HG03432 (cell line): ENCODE measurements at regions not wholly inside any gene's neighbourhood (a gene's known extent, or its start where the extent isn't known, plus 50 kb on each side); places are given as distances from the start of the nearest gene placed in this dataset.
"Not testable (repeated sequence)": the region's sequence is repeated elsewhere in the genome, so short reads cannot be mapped to it uniquely, and the experiment has no call there.

Source experiments
- ATAC-seq: cut with Tn5 transposase; IDR thresholded peaks from one replicate; pipeline ENCODE4 v1.9.1; 2021; ENCODE audit warnings: mild to moderate bottlenecking, moderate library complexity; ENCODE audit not compliant: unreplicated experiment

- peak; percentile 78 for ATAC-seq
Observed at GRCh38 chr6:27132532-27133280, 114.8 kb upstream of the PRSS16 start.

DNA sequence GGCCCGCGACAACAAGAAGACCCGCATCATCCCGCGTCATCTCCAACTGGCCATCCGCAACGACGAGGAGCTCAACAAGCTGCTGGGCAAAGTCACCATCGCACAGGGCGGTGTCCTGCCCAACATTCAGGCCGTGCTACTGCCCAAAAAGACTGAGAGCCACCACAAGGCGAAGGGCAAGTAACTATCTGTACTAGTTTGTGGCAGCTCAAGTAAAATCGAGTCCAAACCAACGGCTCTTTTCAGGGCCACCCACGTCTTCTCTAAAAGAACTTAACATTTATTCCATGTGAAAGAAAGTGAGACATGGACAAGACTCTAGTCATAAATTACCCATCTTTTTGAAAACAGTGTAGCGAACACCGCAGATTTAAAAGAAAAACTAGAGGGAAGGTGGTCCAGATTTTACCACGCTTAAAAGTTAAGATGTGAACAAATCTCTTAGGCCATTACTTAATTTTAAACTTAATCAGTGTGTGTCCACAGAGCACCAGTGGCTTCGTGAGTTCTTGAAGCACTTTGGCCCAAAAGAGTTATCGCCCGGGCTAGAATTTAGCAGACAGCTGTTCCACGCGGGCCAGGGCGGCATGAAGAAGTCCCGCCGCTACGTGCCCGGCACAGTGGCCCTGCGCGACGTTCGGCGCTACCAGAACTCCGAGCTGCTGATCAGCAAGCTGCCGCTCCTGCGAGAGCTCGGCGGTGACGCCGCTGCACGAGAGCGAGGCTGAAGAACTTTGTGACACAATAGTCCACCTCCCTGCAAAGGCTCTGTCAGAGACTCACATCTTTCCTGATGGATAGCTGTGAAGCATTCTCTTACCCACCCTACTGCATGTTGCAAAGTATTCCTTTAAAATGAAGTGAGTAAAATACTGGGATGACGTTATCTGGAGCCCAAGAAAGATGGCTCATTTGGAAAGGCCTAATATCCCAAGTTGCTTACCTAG is 113.9 kb upstream of the PRSS16 start:
- ATAC-seq: no peak

DNA sequence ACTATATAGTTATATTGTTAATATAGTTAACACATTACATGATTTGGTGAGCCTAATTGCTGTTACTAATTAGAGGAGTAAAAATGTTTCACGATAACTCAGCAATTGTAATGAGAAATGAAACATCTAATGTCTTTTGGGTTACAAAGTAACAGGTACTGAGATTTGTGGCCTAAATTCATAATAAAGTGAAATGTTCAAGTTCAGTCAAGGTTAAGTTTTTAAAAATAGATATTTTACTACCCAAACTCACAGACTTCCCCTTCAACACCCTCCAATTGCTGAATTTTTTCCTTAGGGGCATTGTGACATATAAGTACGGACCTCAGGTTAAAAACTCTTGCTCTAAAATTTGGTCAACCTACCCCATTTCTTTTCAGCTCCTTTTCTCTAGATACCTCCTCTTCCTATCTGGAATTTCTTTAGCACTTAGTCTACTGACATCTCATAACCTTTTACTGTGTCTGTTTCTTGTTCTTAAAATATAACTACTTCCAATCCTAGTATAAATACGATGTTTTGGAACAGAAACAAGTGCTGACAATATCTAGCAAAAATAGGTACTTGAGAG is 112.3 kb upstream of the PRSS16 start:
- no peak for ATAC-seq

DNA sequence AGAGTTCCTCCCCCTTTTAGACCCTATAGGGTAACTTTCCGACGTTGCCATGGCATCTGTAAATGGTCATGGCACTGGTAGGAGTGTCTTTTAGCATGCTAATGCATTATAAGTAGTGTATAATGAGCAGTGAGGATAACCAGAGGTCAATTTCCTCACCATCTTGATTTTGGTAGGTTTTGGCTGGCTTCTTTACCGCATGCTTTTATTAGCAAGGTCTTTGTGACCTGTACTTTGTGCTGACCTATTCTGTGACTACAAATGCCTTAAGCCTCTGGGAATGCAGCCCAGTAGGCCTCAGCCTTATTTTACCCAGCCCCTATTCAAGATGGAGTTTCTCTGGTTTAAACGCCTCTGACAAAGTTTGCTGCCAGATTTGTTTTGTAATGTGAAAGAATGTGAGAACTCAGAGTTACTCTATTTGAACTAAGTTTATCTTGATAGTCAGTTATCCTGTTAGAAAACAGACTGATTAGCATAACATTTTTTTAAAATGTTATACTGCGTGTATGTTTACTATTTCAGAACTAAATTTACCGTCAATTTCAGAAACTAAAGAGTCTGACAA is 111.3 kb upstream of the PRSS16 start:
- ATAC-seq: no peak

DNA sequence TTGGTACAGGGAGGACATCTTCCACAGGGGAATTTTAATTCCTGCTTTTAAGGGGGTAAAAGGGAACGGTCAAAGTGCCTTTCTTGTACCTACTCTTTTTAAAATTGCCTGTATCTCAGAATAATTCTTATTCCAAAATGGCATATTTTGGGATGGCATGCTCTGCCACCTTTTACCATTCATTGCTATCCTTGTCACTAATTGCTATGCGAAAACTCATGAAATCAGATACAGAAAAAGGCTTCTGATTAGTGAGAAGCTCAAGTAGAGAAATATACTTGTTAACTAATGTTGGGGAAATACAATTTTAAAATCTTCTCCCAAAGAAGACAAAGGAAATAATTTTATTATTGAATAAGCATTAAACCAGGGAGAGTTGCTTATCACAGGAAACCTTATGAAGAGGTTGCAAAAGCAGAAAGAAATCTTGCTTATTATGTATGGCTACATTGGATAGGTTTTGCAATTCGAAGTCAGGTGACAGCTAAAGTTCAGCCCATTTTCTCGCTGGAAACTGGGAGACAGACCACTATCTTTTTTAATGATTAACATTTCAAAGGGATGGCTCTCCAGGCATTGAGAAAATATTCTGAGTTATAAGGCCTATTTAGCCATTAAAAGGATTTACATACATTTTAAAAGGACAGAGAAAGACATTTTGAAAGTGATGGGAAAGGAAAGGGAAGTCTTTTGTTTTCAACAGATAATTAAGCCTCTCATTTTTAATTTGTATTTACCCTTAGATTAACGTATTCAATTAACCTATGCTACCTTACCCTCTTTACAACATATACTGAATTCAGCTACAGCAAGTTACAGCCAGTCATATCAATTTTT is 110.3 kb upstream of the PRSS16 start:
- ATAC-seq: no peak

GRCh38 chr6:27138406-27138805 is 109.1 kb upstream of the PRSS16 start:
- no peak for ATAC-seq

GRCh38 chr6:27138837-27139755 is 108.4 kb upstream of the PRSS16 start:
- ATAC-seq: peak; percentile 66

GRCh38 chr6:27139756-27140579 is 107.5 kb upstream of the PRSS16 start:
- ATAC-seq: peak; percentile 18

- no peak for ATAC-seq
Observed at GRCh38 chr6:27140999-27141528, 106.4 kb upstream of the PRSS16 start.

DNA sequence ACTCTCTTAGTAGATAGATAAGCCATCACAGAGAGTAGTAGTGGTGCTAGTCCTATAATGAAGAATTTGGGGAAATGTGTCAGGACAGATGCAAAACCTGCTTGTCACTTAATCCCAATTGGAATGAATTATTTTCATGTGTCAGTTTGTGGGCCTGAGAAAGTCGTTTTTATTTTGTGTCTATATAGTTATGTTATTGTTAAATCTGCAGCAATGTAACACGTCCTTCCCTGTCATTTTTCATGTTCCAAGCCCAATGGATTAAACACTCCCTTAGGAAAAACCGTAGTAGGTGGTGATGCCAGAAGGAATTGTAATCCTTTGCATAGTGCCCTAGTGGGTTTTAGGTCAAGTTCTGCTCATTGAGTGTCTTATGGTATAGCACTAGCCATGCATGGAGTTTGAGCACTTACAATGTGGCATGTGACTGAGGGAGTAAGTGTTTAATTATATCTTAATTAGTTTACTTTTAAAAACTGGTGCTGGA is 105.9 kb upstream of the PRSS16 start:
- no peak for ATAC-seq

DNA sequence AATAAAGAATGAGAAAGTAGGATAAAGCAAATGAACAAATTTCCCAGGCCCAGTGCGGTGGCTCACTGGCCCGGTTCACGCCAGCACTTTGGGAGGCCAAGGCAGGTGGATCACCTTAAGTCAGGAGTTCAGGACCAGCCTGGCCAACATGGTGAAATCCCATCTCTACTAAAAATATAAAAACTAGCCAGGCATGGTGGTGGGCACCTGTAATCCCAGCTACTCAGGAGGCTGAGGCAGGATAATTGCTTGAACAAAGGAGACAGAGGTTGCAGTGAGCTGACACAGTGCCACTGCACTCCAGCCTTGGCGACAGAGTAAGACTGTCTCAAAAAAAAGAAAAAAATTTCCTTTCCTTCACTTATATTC is 104.5 kb upstream of the PRSS16 start:
- ATAC-seq: not testable (repeated sequence)

DNA sequence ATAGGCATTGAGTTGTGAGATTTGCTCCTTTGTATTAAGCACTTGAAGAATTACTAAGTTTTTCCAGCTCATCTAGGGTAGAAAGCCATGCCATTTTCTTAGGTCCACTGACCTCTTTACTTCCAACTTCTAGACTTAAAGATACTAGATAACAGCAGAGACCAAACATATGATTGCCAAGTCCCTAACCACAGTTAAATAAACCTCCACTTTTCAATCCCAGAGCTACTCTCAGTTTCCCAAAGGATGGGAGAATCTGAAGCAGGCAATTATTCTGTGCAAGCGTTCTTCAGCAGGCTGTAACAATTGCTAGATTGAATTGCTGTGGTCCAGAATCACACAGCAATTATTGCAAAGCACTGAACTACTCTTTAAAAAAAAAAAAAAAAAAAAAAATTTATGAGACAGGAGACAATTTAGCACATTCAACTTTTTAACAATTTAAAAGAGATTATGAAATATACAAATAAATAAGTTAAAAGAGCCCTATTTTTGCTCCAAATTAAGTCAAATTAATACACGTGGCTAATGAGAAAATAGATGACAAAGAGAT is 104.0 kb upstream of the PRSS16 start:
- ATAC-seq: no peak

DNA sequence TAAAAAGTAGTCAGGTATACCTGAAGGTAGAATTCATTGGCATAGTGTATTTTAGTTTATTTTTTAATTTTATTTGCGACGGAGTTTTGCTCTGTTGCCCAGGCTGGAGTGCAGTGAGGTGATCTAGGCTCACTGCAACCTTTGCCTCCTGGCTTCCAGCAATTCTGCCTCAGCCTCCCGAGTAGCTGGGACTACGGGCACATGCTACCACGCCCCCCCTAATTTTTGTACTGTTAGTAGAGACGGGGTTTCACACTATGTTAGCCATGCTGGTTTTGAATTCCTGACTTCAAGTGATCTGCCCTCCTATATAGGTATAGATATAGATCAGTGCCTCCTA is 102.8 kb upstream of the PRSS16 start:
- no peak for ATAC-seq

GRCh38 chr6:27145731-27146455 is 101.6 kb upstream of the PRSS16 start:
- ATAC-seq: peak; percentile 23

- ATAC-seq: not testable (repeated sequence)
Observed at GRCh38 chr6:27146456-27146705, 101.1 kb upstream of the PRSS16 start.

DNA sequence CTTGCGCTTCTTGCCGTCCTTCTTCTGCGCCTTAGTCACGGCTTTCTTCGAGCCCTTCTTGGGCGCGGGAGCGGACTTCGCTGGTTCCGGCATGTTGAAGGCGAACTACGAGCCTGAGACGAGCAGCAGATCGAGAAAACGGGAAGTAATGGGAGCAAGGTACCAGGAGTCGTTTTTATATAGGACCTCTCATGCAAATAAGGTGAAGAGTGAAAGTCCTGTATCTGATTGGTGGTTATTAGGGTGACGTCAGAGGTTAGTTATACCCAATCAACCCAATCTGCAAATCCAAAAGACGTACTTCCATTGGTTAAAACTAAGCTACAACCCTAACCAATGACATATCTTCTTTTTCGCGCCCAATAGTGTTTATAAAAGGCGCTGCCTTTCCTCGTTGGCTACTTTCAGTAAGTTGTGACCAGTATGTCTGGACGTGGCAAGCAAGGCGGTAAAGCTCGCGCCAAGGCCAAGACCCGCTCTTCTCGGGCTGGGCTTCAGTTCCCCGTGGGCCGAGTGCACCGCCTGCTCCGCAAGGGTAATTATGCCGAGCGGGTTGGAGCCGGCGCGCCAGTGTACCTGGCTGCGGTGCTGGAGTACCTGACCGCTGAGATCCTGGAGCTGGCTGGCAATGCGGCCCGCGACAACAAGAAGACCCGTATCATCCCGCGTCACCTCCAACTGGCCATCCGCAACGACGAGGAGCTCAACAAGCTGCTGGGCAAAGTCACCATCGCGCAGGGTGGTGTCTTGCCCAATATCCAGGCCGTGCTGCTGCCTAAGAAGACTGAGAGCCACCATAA is 100.6 kb upstream of the PRSS16 start:
- ATAC-seq: peak; percentile 78

GRCh38 chr6:27148404-27148795 is 99.1 kb upstream of the PRSS16 start:
- no peak for ATAC-seq
